Esophagus mucosa (tissue), 1 donor: ENCODE measurements at regions not wholly inside any gene's neighbourhood (a gene's known extent, or its start where the extent isn't known, plus 50 kb on each side); places are given as distances from the start of the nearest gene placed in this dataset.
"Not testable (repeated sequence)": the region's sequence is repeated elsewhere in the genome, so short reads cannot be mapped to it uniquely, and the experiment has no call there.

Source experiments
- ATAC-seq: fragments of 200-7000 bp; cut with Tn5 transposase; one replicate; pipeline ENCODE4 v1.9.1; 2020
- donor health status: DM: yes; HTN: yes; CAD: no.

- not testable (repeated sequence) for ATAC-seq
Measured at GRCh38 chr5:92255605-92256004, 872.5 kb upstream of the ARRDC3 start.

- no peak for ATAC-seq
Measured at GRCh38 chr5:92248518-92248917, 865.4 kb upstream of the ARRDC3 start.

GRCh38 chr5:92242170-92242569 lies 859.1 kb upstream of the ARRDC3 start:
- no peak for ATAC-seq

- no peak for ATAC-seq
Measured at GRCh38 chr5:92237896-92238295, 854.8 kb upstream of the ARRDC3 start.

GRCh38 chr5:92222449-92222848 lies 839.3 kb upstream of the ARRDC3 start:
- ATAC-seq: no peak

- ATAC-seq: not testable (repeated sequence)
Measured at GRCh38 chr5:92216852-92217251, 833.7 kb upstream of the ARRDC3 start.

GRCh38 chr5:92215116-92215515 lies 832.0 kb upstream of the ARRDC3 start:
- no peak for ATAC-seq

GRCh38 chr5:92208265-92208664 lies 825.1 kb upstream of the ARRDC3 start:
- no peak for ATAC-seq

GRCh38 chr5:92207151-92207550 lies 824.0 kb upstream of the ARRDC3 start:
- ATAC-seq: no peak

GRCh38 chr5:92206681-92207080 lies 823.6 kb upstream of the ARRDC3 start:
- ATAC-seq: no peak

GRCh38 chr5:92199035-92199434 lies 815.9 kb upstream of the ARRDC3 start:
- ATAC-seq: not testable (repeated sequence)

- no peak for ATAC-seq
Measured at GRCh38 chr5:92181656-92182055, 798.5 kb upstream of the ARRDC3 start.

- ATAC-seq: no peak
Measured at GRCh38 chr5:92180391-92180790, 797.3 kb upstream of the ARRDC3 start.

GRCh38 chr5:92179651-92180050 lies 796.5 kb upstream of the ARRDC3 start:
- ATAC-seq: no peak

GRCh38 chr5:92177926-92178487 lies 794.9 kb upstream of the ARRDC3 start:
- no peak for ATAC-seq

- ATAC-seq: no peak
Measured at GRCh38 chr5:92163906-92164305, 780.8 kb upstream of the ARRDC3 start.

GRCh38 chr5:92147798-92148197 lies 764.7 kb upstream of the ARRDC3 start:
- ATAC-seq: no peak

GRCh38 chr5:92147266-92147665 lies 764.1 kb upstream of the ARRDC3 start:
- no peak for ATAC-seq

GRCh38 chr5:92145852-92146251 lies 762.7 kb upstream of the ARRDC3 start:
- no peak for ATAC-seq

- no peak for ATAC-seq
Measured at GRCh38 chr5:92144824-92145223, 761.7 kb upstream of the ARRDC3 start.

GRCh38 chr5:92132294-92132908 lies 749.3 kb upstream of the ARRDC3 start:
- not testable (repeated sequence) for ATAC-seq

- no peak for ATAC-seq
Measured at GRCh38 chr5:92126182-92126581, 743.1 kb upstream of the ARRDC3 start.

GRCh38 chr5:92119110-92119509 lies 736.0 kb upstream of the ARRDC3 start:
- ATAC-seq: no peak

GRCh38 chr5:92106808-92107207 lies 723.7 kb upstream of the ARRDC3 start:
- no peak for ATAC-seq

GRCh38 chr5:92104126-92104525 lies 721.0 kb upstream of the ARRDC3 start:
- ATAC-seq: no peak
